ENCODE measurements at regions not wholly inside any gene's neighbourhood (a gene's known extent, or its start where the extent isn't known, plus 50 kb on each side); places are given as distances from the start of the nearest gene placed in this dataset.

DNA sequence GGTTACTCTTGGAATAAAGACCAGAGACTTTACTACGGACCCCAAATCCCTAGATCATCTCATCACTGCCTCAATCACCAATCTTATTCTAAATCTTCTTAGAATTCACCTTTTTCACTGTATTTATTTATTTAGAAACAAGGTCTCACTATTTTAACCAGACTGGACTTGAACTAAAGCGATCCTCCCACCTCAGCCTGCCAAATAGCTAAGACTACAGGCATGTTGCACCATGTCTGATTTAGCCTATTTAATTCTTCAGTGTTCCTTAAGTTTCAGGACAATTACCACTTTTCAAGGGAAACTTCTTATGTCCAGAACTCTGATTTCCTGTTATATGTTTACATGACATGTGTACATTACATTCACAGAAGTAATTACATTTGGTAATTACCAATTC, 238.0 kb upstream of the COL8A1 start:
- DNase-seq, result no peak
- intact Hi-C loops (cut with DNase I), result no loop called here

DNA sequence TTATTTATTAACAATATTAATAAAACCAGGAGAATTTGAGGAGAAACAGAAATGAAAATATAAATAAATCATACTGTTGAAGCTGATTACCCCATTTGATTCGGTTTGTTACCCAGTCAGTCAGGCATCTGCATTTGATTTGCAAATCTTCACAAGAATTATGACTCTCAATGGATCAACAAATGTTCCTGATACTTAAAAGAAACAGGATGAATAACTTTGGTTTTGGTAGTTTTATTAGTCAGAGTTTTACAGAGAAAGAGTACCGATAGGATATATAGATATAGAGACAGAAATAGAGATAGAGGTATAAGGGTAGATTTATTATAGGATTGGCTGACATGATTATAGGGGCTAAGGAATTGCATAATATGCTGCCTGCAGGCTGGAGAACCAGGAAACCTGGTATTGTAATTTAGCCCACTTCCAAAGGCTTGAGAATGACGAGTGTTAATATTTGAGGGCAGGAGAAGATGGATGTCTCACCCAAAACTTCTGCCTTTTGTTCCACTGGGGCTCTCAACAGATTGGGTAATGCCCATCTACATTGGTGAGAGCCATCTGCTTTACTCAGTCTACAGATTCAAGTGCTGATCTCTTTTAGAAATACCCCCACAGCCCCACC, 241.6 kb upstream of the COL8A1 start:
- no peak for DNase-seq
- intact Hi-C loops (cut with DNase I), result no loop called here

DNA sequence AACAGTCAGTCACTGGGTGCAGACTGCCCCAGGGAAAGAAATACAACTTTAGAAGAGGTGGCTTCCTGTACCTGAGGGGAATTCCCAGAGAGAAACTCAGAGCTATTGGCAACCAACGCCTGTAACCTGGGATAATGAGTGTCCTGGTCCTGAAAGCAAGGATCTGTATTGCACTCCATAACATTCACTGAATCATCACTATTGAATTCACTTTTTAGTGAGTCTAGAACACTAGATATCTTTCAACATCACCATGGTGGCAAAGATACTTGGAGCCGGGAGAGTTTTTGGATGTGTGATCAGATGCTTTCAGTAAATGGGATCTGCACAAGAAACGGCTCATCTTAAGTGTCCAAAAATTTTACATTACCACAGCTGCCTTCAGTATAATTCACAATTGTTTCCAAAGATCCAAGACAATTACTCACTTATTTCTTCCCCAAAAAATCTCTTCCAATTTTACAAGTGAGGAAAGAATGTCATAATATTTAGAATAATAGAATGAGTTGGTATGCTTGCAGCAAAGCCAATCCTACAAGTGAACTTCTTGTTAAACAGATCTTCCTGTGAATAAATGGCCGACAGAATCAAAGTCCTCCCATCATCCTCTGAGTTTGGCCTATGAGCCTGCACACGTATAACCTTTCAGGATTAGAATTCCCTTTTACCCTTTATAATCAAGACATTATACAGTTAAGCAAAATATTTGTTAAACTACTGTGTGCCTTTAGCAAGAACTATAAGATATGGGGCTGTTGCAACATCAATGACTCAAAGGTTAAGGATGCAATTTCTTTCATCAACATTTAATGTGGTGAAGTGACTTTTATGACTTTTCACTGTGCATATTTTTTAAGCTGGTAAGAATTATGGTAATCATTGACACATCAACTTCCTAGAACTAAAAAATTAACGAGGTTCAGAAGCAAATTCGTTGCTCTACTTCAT, 243.3 kb upstream of the COL8A1 start:
- no peak for DNase-seq
- intact Hi-C loops (cut with DNase I), result no loop called here

DNA sequence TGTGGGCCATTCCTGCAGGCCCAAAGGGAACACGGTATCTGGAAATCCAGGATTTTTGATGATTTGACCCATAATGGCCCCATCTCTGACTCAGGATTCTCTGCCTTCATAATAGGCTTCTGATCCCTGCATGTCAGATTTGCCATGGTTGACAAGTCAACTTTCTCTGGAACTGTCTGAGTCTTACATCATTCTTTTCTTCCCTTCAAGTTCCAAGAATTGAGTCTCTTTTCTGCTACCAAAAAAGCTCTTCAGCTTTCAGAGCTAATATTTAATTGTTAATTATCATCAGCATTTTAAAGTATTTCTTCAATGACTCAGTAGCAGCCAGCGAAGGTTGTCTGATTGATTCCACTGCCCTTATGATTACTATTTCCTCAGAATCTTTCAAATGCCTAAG, 244.4 kb upstream of the COL8A1 start:
- no peak for DNase-seq
- intact Hi-C loops (cut with DNase I), result no loop called here

DNA sequence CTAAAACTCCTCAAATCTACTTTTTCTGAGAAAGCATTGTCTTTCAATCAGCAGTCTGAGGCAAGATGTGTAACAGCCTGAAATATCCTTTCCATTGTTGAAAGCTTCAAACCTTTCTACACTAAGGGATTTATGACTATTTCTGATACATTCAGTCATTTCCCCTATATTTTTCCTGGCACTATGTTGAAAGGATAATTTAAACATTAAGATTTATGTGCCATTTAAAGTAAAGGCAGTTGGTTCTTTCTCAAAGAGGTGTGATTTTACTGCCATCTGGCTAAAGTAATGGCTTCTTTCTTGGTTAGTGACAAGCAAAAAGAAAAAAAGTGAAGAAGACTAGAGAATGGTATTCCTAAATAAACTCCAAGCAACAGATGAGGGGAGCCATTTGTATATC, 249.6 kb upstream of the COL8A1 start:
- DNase-seq, result no peak
- intact Hi-C loops (cut with DNase I), result no loop called here

DNA sequence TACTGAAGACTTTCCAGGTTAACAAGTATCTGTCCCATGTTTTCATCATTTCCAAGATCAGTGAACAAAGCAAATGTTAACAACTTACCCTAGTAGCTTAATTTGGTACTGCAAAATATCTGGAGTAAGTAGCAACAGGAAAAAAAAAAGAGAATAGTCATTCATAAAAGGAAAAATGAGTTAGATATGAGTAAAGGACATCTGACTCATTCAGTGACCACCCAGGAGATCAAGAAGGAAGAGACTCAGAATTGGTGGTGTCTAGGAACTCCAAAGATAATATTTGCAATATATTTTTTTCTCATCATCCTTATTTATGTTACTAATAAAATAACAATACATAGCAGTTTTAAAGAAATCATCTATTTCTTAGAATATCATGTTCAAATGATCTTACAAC, 253.8 kb upstream of the COL8A1 start:
- intact Hi-C loops (cut with DNase I), result no loop called here
- no peak for DNase-seq

DNA sequence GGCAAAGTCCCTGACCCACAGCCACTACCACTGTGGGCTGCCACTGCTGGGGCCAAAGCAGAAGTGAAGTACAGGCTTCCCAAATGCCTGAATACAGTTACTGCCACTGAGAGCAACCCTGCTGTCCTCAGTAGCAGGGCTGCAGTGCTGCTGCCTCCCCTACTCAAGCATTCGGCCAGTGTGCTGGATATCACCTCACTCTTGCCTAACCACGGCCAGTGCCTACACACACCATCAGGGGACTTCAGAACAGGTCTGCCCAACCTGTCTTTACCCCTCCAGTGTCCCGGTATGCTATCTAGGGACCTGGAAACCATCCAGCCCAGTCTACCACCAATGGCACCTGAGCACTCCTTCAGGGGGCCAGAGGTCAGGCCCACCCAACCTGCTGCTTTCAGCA, 261.5 kb upstream of the COL8A1 start:
- DNase-seq, result no peak
- intact Hi-C loops (cut with DNase I), result no loop called here

DNA sequence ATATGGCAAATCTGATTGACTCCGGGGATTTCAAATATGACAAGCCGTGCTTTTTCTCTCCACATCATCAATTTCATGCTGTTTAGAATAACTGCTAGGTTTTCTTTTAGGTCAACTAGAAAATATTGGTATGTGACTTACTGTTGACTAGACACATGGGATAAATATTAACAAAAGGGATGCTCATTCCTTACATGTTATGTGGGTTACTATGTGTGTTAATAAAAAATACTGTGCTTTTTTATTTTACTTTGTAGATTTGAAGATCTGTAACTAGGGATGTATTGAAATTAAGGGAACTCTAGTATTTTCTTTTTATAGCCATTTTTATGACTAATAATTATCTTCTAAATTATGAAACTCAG, 264.6 kb upstream of the COL8A1 start:
- no peak for DNase-seq
- intact Hi-C loops (cut with DNase I), result no loop called here

DNA sequence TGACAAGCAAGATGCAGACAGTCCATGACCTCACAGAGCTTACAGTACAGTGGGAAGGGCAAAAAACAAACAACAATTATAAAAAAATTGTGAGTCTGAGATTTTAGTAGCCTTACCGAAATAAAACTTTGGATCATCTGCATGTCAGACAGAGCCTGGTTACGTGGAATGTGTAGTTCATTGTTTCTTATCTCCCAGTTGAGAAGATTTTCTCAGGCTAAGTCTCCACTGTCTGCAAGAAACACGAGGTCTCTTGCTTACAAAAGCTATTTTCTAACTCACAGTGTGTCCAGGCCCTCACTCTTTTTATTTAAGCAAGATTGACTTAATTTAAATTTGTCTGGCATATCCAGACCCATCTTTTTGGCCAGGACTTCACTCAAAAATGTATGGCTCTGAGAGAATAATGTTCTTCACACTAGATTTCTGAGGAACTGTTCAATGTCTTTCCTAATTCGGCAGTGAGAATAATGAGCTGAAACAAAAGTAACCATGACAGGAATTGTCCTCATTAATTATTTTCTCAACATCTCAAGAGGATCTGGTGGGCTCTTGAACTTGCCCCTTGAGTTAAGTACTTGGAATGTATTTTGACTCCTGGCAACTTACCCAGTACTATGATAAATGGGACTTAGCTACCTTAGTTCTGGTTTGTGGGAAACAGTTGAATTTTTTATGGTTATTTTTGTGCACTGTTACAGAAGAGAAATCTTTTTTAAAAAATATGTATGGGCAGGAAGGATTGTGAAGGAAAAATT, 265.1 kb upstream of the COL8A1 start:
- no peak for DNase-seq
- intact Hi-C loops (cut with DNase I), result no loop called here

DNA sequence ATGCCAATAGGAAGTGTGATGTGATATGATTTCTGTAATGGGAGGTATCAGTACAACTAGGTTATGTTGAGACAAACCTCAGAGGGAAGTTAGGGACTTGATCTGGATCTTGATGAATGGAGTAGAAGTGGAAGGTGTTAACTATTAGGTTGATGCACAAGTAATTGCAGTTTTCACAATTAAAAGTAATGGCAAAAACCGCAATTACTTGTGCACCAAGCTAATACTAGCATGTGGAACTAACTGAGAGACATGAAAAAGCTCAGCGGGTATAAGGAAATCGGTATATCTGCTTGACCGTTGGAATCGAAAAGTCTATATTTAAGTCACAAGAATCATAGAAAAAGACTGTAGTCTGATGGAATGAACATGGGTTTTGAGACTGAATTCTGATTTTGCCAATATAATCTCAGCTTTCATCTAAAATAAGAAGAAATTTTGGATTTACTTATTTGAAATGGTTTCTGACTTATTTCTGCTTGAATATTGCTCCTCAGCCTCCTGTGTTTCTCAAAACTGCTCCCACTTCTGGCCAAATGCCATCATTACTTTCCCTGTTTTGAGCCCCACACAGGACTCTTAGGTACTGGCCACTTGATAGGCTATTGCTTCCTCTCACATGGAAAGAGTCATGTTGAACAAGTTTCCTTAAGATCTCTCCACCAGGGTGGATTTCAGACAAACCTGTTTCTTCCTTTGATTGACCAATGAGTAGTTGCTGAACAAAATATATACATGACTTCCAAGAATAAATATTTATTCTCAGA, 271.5 kb upstream of the COL8A1 start:
- intact Hi-C loops (cut with DNase I), result no loop called here
- DNase-seq, result no peak

DNA sequence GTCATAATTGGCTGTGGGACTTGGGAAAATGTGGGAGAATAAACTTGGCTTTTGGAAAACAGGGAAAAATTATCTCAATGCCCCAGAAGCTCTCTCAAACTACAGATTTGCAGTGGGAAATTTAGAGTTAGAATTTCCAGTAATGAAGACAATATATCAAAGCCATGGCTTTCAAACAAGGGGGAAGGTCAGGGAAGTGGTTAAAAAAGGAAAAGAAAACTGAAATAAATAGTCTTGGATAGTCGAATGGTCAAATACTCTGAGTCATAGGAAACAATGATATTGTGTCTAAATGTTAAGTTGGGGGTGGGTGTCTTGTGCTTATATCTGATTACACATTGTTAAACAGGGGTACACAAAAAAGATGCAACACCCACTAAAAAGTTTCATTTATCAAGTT, 272.4 kb upstream of the COL8A1 start:
- intact Hi-C loops (cut with DNase I), result no loop called here
- no peak for DNase-seq

DNA sequence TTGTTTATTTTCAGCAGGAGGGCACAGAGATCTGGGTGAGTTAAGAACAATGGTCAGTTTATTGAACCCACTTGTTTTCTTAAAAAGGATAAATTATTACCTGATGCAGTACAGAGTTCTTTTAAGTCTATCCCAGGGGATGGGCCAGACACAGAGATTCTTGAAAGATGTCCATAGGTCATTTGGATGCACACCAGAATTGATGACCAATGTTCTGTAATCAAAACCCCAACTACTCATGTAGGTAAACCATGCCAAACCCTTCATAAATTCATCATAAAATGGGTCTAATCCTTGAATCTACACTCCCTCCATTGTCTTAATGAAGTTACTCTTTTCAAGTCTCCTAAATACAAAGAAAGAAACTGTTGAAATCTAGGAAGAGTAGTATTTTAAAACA, 273.0 kb upstream of the COL8A1 start:
- no peak for DNase-seq
- intact Hi-C loops (cut with DNase I), result no loop called here

DNA sequence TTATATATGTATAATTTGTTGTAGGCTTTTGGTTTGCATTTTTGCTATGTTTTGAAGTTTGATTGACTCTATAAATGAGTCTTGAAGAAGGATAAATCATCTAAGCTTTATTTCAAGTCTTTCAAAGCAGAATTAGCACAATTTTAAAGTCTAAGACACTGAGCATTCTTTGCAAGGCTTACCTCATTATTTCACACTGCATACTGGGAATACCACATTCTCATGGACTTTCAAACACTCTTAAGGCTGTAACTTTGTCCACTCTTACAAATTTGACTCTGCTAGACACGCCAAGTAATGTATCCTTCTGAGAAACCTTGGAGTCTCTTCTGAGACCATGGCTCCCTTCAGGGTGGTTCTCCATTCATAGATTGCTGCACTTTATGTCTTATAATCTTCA, 281.3 kb upstream of the COL8A1 start:
- no peak for DNase-seq
- intact Hi-C loops (cut with DNase I), result no loop called here

DNA sequence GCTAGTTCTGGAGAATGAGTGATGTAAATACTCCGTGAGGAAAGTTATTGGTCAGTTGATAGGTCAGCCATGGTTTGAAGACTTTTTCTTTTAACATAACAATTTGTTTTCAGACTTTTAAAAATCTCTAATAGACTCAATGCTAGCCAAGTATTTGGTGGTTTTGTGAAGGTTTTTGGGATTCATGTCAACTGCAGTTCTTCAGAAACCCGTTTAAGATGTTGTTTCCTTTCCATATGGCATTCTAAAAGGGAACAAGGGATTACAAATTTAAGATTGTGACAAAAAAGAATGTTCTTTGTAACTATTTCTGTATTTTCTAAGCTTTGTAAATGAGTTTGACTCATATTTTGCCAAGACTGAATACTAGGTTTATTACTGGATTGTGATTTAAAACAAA, 281.7 kb upstream of the COL8A1 start:
- intact Hi-C loops (cut with DNase I), result no loop called here

DNA sequence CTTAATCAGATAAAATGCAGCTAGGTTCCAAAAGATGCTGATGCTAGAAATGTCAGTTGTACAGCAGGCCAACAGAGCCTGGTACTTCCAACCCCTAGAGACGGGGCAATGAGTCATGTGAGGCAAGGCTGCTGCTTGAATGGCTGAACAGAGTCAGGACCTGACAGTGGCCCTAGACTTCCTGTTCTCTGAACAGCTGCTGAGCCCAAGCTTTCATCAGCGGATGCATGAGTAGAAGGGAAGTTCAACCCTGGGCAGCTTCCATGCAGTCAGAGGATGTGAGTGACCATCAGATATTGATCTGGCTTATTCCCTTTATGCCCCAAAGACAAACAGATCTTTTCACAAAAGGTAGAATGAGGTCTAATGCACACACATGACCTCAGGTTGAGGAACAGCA, 282.9 kb upstream of the COL8A1 start:
- DNase-seq, result no peak
- intact Hi-C loops (cut with DNase I), result no loop called here

More for the DNA sequence above, 281.7 kb upstream of the COL8A1 start:
- DNase-seq, result no peak

DNA sequence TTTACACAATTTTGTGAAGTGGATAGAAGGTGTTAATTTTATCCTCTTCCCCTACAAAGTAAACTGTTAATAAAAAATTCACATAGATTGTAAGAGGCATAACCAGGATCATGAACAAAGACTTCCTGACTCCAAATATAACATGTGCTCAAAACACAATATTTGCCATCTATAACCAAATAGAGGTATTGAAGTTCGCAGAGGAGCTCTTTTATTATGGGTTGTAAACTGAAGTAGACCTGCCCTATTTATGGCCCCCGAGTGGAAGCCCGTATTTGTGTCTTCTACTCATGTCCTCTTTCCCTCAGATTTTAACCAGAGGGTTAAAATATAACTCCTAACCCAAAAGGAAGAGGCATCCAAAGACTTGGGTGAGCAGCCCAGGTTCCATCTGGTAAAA, 285.6 kb upstream of the COL8A1 start:
- DNase-seq, result no peak
- intact Hi-C loops (cut with DNase I), result no loop called here

DNA sequence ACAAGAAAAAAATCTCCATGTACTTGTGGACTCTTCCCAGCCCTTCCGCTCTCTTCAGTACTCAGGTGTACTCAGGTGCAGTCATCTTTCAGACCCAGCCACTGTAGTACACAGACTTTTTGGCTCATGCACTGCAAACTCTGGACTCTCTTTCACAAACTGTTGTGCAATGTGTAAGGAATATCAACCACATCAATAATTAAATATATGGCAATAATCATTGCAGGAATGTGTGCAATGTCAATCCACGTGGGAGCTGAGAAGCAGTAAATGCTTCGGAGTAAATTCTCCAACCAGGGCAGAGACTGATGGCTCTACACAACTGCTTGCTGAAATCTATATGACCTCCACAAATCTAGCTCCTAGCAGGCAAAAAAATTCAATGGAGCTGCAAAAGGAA, 287.3 kb upstream of the COL8A1 start:
- intact Hi-C loops (cut with DNase I), result no loop called here
- DNase-seq, result no peak

DNA sequence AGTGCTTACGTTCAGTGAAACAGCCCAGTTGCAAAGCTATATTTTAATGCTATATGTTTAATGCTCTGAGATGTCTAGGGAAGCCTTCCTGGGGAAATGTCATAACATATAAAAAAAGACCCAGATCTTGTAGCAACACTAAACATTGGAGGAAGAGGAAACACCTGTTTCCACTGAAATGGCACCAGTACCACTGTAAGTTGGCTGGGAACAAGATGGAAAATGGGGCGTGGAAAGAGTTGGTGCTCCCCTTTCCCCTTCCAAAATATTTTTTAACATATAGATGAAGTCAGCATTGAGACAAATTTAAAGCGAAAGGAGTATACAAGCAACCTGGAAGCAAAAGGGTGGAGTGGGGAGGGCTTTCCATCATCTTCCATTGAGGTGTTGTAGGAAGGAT, 289.9 kb upstream of the COL8A1 start:
- DNase-seq, result no peak
- intact Hi-C loops (cut with DNase I), result no loop called here

DNA sequence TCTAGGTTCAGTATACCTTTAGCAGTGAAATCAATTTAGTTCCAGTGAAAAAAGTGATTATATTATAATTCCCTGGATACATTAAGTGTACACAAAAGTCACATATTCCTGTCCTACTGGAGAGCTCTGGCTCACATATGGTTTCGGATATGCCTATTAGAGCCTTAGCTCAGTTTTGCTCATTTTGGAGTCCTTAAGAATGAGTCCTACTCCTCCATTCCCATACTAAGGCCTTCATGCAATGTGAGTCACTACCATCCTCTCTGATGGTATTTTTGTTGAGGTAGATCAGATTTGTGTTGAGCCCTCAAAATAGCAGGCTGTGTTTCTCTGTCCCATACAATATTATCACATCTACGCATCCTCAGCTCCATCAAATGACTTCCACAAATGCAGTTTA, 294.2 kb upstream of the COL8A1 start:
- intact Hi-C loops (cut with DNase I), result no loop called here
- no peak for DNase-seq

DNA sequence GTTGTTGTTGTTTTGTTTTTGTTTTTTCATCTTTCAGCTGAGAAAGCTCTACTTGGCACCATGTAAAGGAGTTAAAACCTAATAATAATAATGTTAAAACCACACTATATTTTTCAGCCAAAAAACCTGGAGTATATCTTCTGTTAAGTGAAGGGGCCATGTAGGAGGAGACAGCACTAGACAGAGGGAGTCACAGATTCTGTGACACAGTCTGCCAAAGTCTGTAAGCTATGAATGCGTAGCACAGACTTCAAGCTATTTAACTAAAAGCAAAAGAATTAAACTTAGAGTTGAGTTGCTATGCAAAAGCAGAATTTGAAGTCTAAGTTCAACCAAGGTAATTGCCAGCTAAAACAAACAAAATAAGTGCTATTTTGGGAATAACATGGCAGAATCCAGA, 296.0 kb upstream of the COL8A1 start:
- no peak for DNase-seq
- intact Hi-C loops (cut with DNase I), result no loop called here
